ENCODE measurements at regions not wholly inside any gene's neighbourhood (a gene's known extent, or its start where the extent isn't known, plus 50 kb on each side); places are given as distances from the start of the nearest gene placed in this dataset.

DNA sequence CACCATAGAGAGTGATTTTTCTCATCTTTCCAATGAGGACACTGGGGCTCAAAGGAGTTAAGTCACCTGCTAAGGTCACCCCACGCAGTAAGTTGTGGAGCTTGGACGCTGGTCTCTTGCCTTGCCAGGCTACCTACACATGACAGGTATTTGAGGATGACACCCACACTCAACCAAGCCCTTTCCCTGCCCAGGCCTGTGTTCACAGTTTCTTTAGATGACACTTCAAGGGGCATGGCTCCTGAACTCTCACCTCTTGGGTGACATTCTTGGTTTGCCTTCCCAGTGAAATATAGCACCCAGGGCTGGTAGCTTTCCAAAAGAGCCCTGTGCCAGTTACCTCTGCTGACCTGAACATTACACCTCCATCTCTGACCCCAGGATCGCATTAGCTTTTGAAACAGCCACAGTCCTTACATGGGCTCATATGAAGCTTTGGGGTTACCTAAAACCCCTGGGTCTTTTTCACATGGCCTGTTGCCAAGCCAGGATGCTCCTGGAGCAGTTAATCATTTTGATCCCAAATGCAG is 148.0 kb downstream of the RPLP1 start:
- peaks cover 31% of the 10 kb centered on the region for H3K4me1 Mint-ChIP-seq (ENCODE audit: low read depth)
- H3K36me3 Mint-ChIP-seq (ENCODE audit: low read depth): no peaks in the 10 kb centered on the region
- no peaks in the 10 kb centered on the region for H3K9me3 Mint-ChIP-seq
- H3K27me3 Mint-ChIP-seq: peaks cover 35% of the 10 kb centered on the region
- no peak overlapping the region for H3K27ac Mint-ChIP-seq
- intact Hi-C loops (cut with micrococcal nuclease): no loop called here
- no peak overlapping the region for H3K4me3 Mint-ChIP-seq

DNA sequence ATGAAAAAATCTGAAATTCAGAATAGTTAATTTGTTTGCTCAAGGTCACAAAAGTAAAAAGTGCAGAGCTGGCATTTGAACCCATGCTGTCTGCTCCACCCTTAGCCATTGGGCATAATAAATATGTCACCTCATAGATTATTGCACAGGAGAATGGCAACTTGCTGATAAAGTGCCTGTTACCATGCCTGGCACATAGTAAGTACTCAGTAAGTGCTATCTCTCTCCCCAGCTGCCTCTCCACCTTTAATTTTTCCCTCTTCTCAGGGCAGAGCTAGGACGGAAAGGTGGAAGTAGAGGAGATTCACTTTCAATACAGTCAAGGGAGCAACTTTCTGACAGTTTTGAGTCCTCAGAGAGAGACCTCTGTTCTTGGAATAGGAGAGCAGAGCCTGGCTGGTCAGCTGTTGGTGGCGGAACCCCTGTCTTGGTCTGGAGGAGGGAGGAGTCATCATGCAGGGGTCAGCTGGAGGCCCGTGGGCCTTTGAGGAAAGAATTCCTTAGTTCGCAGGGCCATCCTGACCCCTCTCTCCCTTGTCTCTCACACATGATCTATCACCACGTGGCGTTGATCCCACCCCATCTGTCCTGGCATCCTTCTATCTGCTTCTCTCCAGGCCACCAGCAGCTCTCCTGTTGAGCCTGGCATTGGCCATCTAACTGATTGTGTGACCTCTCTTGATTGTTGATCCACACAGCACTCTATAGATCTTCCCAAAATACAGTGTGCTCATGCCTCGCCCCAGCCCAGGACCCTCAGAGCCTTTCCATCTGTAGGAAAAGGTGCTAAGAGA is 149.3 kb downstream of the RPLP1 start:
- H3K4me3 Mint-ChIP-seq: no peak overlapping the region

DNA sequence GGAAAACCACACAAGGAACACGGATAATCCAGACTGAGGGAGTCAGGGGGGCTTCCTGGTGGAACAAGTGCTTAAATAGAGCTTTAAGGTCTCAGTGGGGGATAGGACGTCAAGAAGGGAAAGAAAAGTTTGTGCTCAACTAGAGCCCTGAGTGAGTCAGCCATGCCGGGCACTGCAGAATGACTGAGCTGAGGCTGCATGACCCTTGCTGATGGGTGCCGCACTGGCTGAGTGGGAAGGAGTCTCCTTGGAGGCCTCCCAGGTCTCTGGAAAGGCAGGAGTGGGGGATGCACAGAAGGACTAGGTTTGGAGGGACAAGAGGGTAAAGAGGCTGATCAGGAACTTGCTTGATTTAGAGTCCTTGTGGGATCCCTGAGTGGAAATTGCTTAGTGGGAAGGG is 150.3 kb downstream of the RPLP1 start:
- no peak overlapping the region for H3K4me3 Mint-ChIP-seq
- H3K4me1 Mint-ChIP-seq (ENCODE audit: low read depth): peaks cover 46% of the 10 kb centered on the region
- H3K36me3 Mint-ChIP-seq (ENCODE audit: low read depth): no peaks in the 10 kb centered on the region
- H3K9me3 Mint-ChIP-seq: no peaks in the 10 kb centered on the region
- no peak overlapping the region for H3K27ac Mint-ChIP-seq
- intact Hi-C loops (cut with micrococcal nuclease): no loop called here
- H3K27me3 Mint-ChIP-seq: peaks cover 30% of the 10 kb centered on the region

More for the DNA sequence above, 149.3 kb downstream of the RPLP1 start:
- Mint-ChIP-seq H3K9me3 (no peaks in the 10 kb centered on the region), H3K27ac (no peak overlapping the region), H3K27me3 (peaks cover 26% of the 10 kb centered on the region), H3K36me3 (ENCODE audit: low read depth) (no peaks in the 10 kb centered on the region), H3K4me1 (ENCODE audit: low read depth) (peaks cover 36% of the 10 kb centered on the region)
- intact Hi-C loops (cut with micrococcal nuclease): no loop called here

DNA sequence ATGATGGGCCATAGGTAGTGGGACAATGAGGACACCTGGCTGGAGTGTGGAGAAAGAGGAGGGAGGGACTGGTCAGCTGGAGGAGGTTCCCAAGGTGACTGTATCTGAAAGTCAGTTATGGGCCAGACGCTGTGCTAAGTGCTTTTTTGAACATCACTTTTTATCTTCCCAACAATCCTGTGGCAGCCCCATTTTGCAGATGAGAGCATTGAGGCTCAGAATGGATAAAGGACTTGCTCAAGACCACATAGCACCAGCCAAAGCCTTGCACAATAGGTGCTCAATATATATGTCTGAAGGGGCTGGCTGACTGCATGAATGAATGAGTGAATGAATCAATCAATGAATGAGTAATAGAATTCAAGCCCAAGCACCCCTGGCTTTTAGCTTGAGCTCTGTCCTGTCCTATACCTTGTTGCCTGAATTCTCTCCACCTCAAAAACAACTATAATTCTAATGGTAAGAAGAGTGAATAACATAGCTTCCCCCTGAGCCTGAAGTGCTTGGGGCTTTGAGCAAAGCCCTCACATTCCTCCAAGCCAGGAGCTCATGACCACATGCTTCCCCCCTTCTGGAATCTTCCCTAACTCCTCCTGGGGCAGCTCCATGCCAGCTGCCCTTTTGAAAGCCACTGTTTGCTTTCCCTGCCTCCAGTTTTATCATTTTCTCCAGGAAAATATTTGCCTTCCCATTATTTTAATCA is 150.9 kb downstream of the RPLP1 start:
- intact Hi-C loops (cut with micrococcal nuclease): no loop called here
- no peak overlapping the region for H3K4me3 Mint-ChIP-seq
- H3K27me3 Mint-ChIP-seq: peaks cover 28% of the 10 kb centered on the region
- no peak overlapping the region for H3K27ac Mint-ChIP-seq
- peaks cover 52% of the 10 kb centered on the region for H3K4me1 Mint-ChIP-seq (ENCODE audit: low read depth)
- no peaks in the 10 kb centered on the region for H3K9me3 Mint-ChIP-seq
- H3K36me3 Mint-ChIP-seq (ENCODE audit: low read depth): no peaks in the 10 kb centered on the region

DNA sequence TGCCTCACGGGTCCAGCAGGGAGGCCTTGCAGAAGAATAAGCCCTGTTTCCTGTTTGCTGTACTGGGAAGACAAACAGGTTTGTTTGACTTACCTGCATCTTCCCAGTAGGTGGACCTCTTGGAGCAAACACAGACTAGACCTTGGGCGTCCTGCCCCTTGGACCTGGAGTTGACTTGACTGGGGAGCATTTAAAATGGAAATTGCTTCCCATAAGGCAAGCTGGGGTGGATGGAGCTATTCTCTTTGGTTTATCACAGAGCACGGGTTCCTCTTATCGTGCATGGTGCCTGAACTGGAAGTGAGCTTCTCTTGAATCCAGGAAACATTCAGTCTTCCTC is 151.4 kb downstream of the RPLP1 start:
- Mint-ChIP-seq H3K36me3 (ENCODE audit: low read depth) (no peaks in the 10 kb centered on the region), H3K27ac (no peak overlapping the region), H3K27me3 (peaks cover 25% of the 10 kb centered on the region), H3K9me3 (no peaks in the 10 kb centered on the region), H3K4me1 (ENCODE audit: low read depth) (peaks cover 56% of the 10 kb centered on the region), H3K4me3 (no peak overlapping the region)
- intact Hi-C loops (cut with micrococcal nuclease): no loop called here

DNA sequence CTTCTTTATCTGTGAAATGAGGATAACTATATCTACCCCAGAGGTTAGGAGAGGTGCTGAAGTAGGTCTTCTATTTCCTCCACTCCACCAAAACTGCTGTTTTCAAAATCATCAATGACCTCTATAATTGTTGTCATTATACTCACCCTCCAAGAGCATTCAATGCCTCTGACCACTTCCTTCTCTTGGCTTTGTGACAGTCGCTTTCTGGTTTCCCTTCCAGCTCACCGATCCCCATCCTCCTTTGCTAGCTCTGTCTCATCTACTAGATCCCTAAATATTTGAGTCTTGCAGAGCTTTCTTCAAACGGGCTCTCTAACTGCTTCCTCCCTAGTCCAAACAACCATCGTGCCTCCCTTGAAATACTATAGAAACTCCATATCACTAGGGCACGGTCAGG is 153.5 kb downstream of the RPLP1 start:
- H3K27ac Mint-ChIP-seq: no peak overlapping the region
- intact Hi-C loops (cut with micrococcal nuclease): no loop called here

DNA sequence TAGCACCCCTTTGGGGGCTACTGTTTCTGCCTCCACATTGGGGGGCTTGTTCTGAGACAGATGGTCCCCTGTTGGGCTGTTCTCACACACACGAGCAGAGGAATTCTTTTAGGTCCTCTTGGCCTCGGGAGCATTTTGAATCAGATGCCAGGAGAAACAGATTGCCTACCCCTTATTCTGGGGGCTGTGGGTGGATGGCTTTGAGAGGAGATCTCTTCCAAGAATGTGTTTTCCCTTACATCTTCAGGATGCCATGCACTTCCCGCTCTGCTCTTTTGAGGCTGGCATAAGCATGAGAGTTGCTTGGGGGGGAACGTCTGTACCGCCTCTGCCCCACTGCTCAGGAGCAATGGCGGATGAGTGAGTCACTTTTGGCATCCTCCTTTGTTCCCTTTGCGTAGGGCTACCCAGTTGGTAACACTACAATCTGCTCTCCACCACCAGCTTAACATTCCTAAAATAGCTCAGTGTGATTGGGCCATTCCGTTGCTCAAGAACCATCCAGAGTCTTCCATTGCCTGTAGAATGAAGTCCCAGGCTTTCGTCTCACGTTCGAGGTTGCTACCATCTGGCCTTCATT is 154.4 kb downstream of the RPLP1 start:
- Mint-ChIP-seq H3K27ac (no peak overlapping the region), H3K36me3 (ENCODE audit: low read depth) (no peaks in the 10 kb centered on the region), H3K4me3 (no peak overlapping the region), H3K27me3 (peaks cover 15% of the 10 kb centered on the region), H3K4me1 (ENCODE audit: low read depth) (peaks cover 77% of the 10 kb centered on the region), H3K9me3 (no peaks in the 10 kb centered on the region)
- intact Hi-C loops (cut with micrococcal nuclease): no loop called here

More for the DNA sequence above, 153.5 kb downstream of the RPLP1 start:
- Mint-ChIP-seq H3K36me3 (ENCODE audit: low read depth) (no peaks in the 10 kb centered on the region), H3K4me3 (no peak overlapping the region), H3K9me3 (no peaks in the 10 kb centered on the region), H3K4me1 (ENCODE audit: low read depth) (peaks cover 74% of the 10 kb centered on the region), H3K27me3 (peaks cover 15% of the 10 kb centered on the region)

DNA sequence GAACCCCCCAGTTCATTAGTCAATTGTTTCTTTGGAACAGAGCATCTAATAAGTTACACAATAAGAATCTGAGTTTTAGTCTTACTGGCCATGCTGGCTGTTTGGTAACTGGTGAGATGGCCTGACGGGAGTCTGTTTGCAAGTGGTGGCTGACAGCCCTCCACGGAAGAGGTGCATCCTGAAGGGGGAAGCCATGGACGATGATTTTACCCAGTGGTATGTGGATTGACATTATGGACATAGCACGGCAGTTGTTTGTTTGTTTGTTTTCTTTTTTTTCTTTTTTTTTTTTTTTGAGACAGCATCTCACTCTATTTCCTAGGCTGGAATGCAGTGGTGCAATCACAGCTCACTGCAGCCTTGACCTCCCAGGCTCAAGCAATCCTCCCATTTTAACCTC is 156.0 kb downstream of the RPLP1 start:
- intact Hi-C loops (cut with micrococcal nuclease): no loop called here
- H3K4me3 Mint-ChIP-seq: no peak overlapping the region
- no peaks in the 10 kb centered on the region for H3K9me3 Mint-ChIP-seq
- peak overlapping the region; percentile 14 for H3K27ac Mint-ChIP-seq
- H3K27me3 Mint-ChIP-seq: peaks cover 8% of the 10 kb centered on the region
- no peaks in the 10 kb centered on the region for H3K36me3 Mint-ChIP-seq (ENCODE audit: low read depth)
- peaks cover 67% of the 10 kb centered on the region for H3K4me1 Mint-ChIP-seq (ENCODE audit: low read depth)

DNA sequence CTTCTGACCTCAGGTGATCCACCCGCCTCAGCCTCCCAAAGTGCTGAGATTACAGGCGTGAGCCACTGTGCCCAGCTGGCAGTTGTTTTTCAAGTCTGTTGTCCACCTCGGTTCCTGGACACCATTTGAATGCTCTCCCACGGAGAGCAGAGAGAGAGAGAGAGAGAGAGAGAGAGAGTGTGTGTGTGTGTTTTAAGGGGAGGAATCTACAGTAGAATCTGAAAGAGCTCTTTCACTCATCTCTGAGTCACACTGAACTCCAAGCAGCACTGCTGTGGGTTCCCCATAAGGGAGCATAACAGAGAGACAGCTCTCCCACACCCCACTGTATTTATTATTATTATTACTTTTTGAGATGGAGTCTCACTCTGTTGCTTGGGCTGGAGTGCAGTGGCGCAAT is 156.6 kb downstream of the RPLP1 start:
- Mint-ChIP-seq H3K27me3 (peaks cover 6% of the 10 kb centered on the region), H3K9me3 (no peaks in the 10 kb centered on the region)

DNA sequence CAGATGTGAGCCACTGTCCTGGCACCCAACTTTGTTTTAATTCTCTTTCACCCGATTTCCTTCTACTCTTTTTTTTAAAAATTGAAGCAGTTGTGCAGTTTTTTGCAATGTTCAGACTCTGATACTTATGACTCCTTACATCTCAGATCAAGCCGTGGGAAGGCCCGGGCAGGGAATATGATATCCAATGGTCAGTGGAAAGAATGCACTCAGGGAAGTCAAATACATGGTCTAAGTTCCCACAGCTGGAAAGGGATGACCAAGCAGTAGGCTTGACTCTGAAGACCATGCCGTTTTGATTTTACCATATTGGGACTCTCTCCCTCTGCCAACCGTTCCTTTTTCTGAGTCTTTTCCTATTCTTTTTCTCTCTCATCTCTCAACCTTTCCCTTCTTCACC is 157.2 kb downstream of the RPLP1 start:
- peaks cover 6% of the 10 kb centered on the region for H3K27me3 Mint-ChIP-seq
- intact Hi-C loops (cut with micrococcal nuclease): no loop called here
- no peaks in the 10 kb centered on the region for H3K9me3 Mint-ChIP-seq
- peaks cover 59% of the 10 kb centered on the region for H3K4me1 Mint-ChIP-seq (ENCODE audit: low read depth)
- peak overlapping the region; percentile 62 for H3K27ac Mint-ChIP-seq
- H3K4me3 Mint-ChIP-seq: no peak overlapping the region
- H3K36me3 Mint-ChIP-seq (ENCODE audit: low read depth): no peaks in the 10 kb centered on the region

More for the DNA sequence above, 156.6 kb downstream of the RPLP1 start:
- intact Hi-C loops (cut with micrococcal nuclease): no loop called here
- Mint-ChIP-seq H3K4me3 (no peak overlapping the region), H3K27ac (no peak overlapping the region), H3K4me1 (ENCODE audit: low read depth) (peaks cover 62% of the 10 kb centered on the region), H3K36me3 (ENCODE audit: low read depth) (no peaks in the 10 kb centered on the region)

DNA sequence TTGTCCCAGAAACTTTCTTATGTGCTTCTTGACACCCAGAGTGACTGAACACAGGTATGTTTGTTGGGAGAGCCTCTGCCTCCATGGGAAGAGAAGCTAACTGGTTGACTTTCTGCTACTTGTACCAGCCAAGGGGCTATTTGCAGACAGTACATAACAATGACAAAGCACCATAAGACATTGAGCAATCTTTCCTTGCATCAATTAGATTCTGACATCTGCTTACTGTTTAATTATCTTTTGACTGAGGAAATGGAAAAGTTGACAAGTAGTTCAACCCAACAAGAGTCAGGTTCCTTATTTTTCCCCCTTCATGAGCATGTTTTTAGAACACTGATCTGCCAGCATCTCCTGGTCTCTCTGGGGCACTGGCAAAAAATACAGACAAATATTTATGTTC is 157.7 kb downstream of the RPLP1 start:
- peak overlapping the region; percentile 62 for H3K27ac Mint-ChIP-seq
- no peaks in the 10 kb centered on the region for H3K9me3 Mint-ChIP-seq
- intact Hi-C loops (cut with micrococcal nuclease): no loop called here
- no peak overlapping the region for H3K4me3 Mint-ChIP-seq
- H3K4me1 Mint-ChIP-seq (ENCODE audit: low read depth): peaks cover 60% of the 10 kb centered on the region
- H3K36me3 Mint-ChIP-seq (ENCODE audit: low read depth): no peaks in the 10 kb centered on the region
- peaks cover 8% of the 10 kb centered on the region for H3K27me3 Mint-ChIP-seq

DNA sequence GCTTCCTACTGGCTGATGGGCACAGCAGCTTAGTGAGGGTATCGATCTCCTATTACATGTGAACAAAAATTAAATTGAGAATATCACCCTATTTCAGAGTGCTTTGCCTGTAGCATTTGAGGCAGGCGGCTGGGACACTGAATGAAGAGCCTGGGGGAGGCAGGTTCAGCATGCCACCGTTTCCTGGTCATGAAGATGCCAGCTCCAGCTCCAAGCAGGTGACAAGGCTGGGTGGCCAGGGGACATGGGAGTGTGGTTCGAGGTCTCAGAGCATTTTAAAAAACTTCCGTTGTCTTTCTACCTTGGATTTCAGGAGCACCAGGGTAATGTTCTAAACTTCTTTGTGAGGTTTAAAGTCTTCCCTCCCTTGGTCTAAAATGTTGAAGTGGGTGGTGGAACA is 158.2 kb downstream of the RPLP1 start:
- H3K4me1 Mint-ChIP-seq (ENCODE audit: low read depth): peaks cover 55% of the 10 kb centered on the region
- no peak overlapping the region for H3K4me3 Mint-ChIP-seq
- H3K9me3 Mint-ChIP-seq: no peaks in the 10 kb centered on the region
- peak overlapping the region; percentile 67 for H3K27ac Mint-ChIP-seq
- H3K27me3 Mint-ChIP-seq: peaks cover 10% of the 10 kb centered on the region
- intact Hi-C loops (cut with micrococcal nuclease): no loop called here
- H3K36me3 Mint-ChIP-seq (ENCODE audit: low read depth): no peaks in the 10 kb centered on the region

DNA sequence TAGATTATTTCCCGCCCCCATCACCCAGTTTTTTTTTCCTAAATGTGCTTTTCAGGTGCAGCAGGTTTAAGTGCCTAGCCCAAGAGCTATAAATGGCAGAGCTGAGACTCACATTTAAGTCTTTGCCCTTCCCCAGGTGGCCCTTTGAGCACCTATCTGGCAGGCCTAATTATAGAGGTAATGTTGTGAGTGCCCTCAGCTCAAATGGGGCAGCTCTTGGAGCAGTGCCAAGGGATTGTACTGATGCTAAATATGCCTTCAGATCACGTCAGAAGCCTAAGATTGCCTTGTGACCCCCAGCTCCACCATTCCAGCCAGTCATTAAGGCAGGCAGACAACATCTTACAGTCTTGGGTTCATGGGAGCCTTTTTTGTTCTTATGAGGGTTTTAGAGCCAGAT is 159.5 kb downstream of the RPLP1 start:
- Mint-ChIP-seq H3K27ac (no peak overlapping the region), H3K36me3 (ENCODE audit: low read depth) (no peaks in the 10 kb centered on the region), H3K27me3 (peaks cover 9% of the 10 kb centered on the region), H3K4me1 (ENCODE audit: low read depth) (peaks cover 45% of the 10 kb centered on the region), H3K9me3 (no peaks in the 10 kb centered on the region), H3K4me3 (no peak overlapping the region)
- intact Hi-C loops (cut with micrococcal nuclease): no loop called here

DNA sequence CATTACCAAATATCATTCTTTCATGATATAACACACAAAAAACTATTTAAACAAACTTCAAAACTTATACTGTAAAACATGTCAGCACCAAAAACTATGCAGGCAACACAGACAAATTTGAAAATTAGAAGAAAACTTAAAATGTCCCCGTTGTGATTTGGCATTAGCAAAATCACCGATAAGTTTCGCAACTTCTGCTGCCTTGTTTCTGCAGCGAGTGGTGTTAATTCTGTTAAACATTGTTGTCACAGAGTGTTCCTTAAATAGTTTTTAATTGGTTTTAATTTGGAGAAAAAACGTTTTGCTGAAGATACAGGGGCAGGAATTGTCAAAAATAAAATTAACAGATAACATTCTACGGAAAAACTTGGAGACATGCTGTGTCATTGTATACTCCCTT is 160.6 kb downstream of the RPLP1 start:
- H3K36me3 Mint-ChIP-seq (ENCODE audit: low read depth): no peaks in the 10 kb centered on the region
- H3K27me3 Mint-ChIP-seq: peaks cover 4% of the 10 kb centered on the region
- H3K27ac Mint-ChIP-seq: no peak overlapping the region
- H3K4me1 Mint-ChIP-seq (ENCODE audit: low read depth): peaks cover 34% of the 10 kb centered on the region
- intact Hi-C loops (cut with micrococcal nuclease): no loop called here
- no peak overlapping the region for H3K4me3 Mint-ChIP-seq
- H3K9me3 Mint-ChIP-seq: no peaks in the 10 kb centered on the region

Measured in dendritic cell treated with granulocyte-macrophage colony-stimulating factor and Interleukin-4, amounts not matched to agents 40 ng/mL and 50 ng/mL, for 4 days (primary cell).